Dedifferentiated amniotic fluid mesenchymal stem cell (primary cell): ENCODE measurements at regions not wholly inside any gene's neighbourhood (a gene's known extent, or its start where the extent isn't known, plus 50 kb on each side); places are given as distances from the start of the nearest gene placed in this dataset.
"Not testable (repeated sequence)": the region's sequence is repeated elsewhere in the genome, so short reads cannot be mapped to it uniquely, and the experiment has no call there.

Experiments
- DNase-seq: peaks from one replicate; pipeline ENCODE4 v3.0.0-alpha.2; 2016; ENCODE audit errors: extremely low spot score

- DNase-seq, result no peak
Measured at GRCh38 chr16:6728381-6728780, 604.3 kb upstream of the RBFOX1 start.

GRCh38 chr16:6726621-6727020 lies 606.0 kb upstream of the RBFOX1 start:
- no peak for DNase-seq

GRCh38 chr16:6725634-6726331 lies 606.9 kb upstream of the RBFOX1 start:
- DNase-seq, result no peak

GRCh38 chr16:6725206-6725605 lies 607.4 kb upstream of the RBFOX1 start:
- DNase-seq, result not testable (repeated sequence)

- DNase-seq, result no peak
Measured at GRCh38 chr16:6722786-6723185, 609.9 kb upstream of the RBFOX1 start.

GRCh38 chr16:6714510-6714909 lies 618.1 kb upstream of the RBFOX1 start:
- DNase-seq, result no peak

- DNase-seq, result no peak
Measured at GRCh38 chr16:6709736-6710135, 622.9 kb upstream of the RBFOX1 start.

GRCh38 chr16:6708576-6709215 lies 623.9 kb upstream of the RBFOX1 start:
- no peak for DNase-seq

GRCh38 chr16:6704306-6704930 lies 628.2 kb upstream of the RBFOX1 start:
- DNase-seq, result no peak

GRCh38 chr16:6701096-6701495 lies 631.5 kb upstream of the RBFOX1 start:
- no peak for DNase-seq

GRCh38 chr16:6698548-6698947 lies 634.1 kb upstream of the RBFOX1 start:
- no peak for DNase-seq

GRCh38 chr16:6695666-6696065 lies 637.0 kb upstream of the RBFOX1 start:
- no peak for DNase-seq

- no peak for DNase-seq
Measured at GRCh38 chr16:6694636-6695035, 638.0 kb upstream of the RBFOX1 start.

- DNase-seq, result not testable (repeated sequence)
Measured at GRCh38 chr16:6693418-6693817, 639.2 kb upstream of the RBFOX1 start.

- DNase-seq, result no peak
Measured at GRCh38 chr16:6692874-6693273, 639.8 kb upstream of the RBFOX1 start.

- no peak for DNase-seq
Measured at GRCh38 chr16:6690741-6691140, 641.9 kb upstream of the RBFOX1 start.

- DNase-seq, result no peak
Measured at GRCh38 chr16:6689643-6690042, 643.0 kb upstream of the RBFOX1 start.

- DNase-seq, result no peak
Measured at GRCh38 chr16:6687593-6687992, 645.1 kb upstream of the RBFOX1 start.

GRCh38 chr16:6684076-6684673 lies 648.5 kb upstream of the RBFOX1 start:
- DNase-seq, result no peak

- DNase-seq, result no peak
Measured at GRCh38 chr16:6682142-6682811, 650.4 kb upstream of the RBFOX1 start.

- no peak for DNase-seq
Measured at GRCh38 chr16:6678586-6678985, 654.1 kb upstream of the RBFOX1 start.

GRCh38 chr16:6674071-6674470 lies 658.6 kb upstream of the RBFOX1 start:
- DNase-seq, result no peak
